ENCODE measurements at regions not wholly inside any gene's neighbourhood (a gene's known extent, or its start where the extent isn't known, plus 50 kb on each side); places are given as distances from the start of the nearest gene placed in this dataset.

DNA sequence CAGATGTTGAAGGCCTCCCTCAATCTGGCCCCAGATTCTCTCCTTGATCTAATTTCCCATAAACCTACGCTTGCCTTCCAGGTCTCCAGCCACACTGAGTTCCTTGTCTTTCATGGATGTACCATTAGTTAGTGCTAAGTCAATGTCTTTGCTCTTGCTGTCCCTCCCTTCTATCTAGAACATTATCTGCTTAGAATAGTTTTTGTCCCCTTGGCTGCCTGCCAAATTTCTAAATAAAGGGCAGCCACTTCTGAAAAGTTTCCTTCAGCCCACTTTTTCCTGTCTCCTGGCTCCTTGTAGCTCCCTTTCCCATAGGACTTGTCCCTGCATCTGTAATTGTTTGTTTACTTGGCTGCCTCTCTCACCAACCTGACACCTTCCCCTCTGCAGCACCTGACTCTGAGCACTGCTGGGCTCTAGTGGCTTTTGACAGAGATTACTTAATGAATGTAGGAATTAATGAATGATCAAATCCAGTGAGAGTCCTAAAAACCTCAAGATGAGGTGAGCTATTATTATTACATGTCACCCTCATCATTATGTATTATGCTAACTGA lies 58.3 kb downstream of the CXCL12 start:
- no peak for DNase-seq (ENCODE audit: low spot score)

DNA sequence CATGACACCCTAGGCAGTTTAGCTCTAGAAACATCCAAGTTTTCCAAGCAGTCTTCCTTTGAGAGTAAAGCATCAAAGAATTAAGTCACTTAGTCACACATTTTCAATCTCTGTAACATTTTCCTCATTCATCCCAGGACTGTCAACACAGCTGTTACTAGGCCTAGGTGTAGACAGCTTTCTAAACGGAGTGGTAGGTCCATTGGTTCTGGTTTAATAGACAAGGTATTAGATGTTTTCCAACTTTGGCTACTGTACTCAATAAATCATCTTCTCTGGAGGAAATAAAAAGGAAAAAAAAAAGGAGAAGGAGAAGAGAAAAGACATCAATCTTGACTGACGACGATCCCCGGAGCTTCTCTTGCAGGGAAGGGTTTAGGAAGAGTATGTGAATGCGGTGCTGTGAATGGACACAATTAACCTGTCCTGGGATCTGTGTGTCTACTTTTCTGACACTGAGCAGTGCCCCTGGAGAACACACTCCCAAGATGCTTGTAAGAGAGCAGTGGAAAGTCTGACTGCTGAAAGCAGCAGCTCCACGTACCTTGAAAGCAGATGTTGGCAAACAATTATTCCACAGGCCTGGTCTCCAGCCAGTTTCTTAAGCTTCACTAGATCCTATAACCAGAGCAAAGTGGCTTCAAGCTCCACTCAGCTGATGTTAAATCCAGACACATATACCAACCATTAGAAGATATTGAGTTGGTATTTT lies 59.1 kb downstream of the CXCL12 start:
- DNase-seq (ENCODE audit: low spot score), result no peak

DNA sequence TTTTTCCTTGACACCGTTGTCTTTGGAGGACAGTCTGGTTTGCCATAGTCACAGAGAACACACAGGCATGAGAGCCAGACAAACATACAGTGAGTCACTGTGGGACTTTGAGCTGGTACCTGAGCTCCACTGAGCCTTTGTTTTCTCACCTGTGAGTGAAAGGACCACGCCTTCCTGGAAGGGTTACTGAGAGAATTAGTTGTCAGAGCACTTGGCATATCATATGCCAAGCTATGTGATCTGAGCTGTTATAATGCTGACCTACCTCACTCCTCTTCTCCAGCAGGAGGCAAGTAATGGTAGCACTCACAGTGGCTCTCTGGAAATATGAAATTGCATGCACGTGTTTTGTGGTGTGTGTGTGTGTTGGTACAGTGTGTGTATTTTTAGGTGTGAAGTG lies 59.7 kb downstream of the CXCL12 start:
- DNase-seq (ENCODE audit: low spot score), result no peak

GRCh38 chr10:44323838-44324237 lies 61.1 kb downstream of the CXCL12 start:
- no peak for DNase-seq (ENCODE audit: low spot score)

- DNase-seq (ENCODE audit: low spot score), result no peak
Observed at GRCh38 chr10:44322137-44322536, 62.8 kb downstream of the CXCL12 start.

DNA sequence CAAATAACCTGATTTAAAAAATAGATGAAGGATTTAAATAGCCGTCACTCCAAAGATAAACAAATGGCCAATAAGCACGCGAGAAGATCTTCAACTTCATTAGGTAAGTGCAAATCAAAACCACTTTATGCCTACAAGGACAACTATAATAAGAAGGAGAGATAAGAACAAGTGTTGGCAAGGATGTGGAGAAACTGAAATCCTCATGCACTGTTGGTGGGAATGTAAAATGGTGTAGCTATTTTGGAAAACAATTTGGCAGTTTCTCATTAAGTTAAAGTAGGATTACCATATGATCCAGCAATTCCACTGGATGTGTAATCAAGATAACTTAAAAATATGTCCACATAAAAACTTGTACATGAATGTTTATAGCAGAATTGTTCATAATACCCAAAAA lies 64.1 kb downstream of the CXCL12 start:
- DNase-seq (ENCODE audit: low spot score), result no peak

DNA sequence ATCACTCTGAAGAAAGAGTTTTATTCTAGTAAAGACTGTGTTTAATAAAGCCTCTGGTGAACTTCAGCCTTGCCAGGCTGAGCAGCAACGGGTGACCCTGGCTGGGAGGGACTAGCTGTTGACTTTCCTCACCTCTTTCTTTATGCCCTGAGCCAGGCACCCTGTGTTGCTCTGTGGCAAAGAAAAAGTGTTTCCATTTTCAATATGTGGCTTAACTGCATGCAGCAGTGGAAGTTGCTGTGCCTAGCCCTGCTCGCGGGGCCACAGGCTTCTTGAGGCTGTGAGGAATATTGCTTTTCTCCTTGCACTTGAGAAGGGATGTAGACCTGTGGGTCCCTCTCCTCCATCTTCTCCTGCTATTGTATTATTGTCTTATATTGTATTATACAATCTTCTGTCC lies 67.0 kb downstream of the CXCL12 start:
- DNase-seq (ENCODE audit: low spot score), result no peak

- DNase-seq (ENCODE audit: low spot score), result no peak
Observed at GRCh38 chr10:44316922-44317215, 68.0 kb downstream of the CXCL12 start.

GRCh38 chr10:44316187-44316921 lies 68.5 kb downstream of the CXCL12 start:
- DNase-seq (ENCODE audit: low spot score), result no peak

DNA sequence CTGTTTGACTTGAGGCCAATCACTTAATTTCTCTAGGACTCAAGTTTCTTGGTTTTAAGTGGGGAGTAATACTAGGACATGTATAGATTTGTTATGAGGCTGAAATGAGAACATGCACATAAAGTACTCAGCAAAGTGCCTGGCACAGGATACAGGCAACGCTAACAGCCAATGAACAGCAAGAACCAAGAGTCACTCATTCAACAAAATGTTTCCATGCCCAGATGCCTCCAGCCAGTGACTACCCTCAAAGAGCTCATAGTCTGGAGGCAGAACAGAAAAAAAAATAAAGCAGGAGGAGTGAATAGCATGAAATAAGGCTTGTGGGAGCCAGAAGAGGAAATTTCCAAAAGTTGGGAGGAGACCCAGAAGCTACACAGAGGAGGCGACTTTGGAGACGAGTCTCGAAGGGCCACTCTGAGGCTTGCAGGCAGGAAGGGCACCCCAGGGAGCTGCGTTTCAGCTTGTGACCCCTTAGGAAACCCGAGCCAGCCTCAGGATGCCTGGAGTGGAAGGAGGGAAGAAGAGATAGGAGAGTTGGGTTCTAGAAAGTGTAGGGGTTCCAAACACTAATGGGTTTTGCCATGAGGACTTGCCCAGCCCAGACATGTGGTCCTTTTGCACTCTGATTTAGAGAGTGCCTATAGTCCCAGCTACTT lies 70.0 kb downstream of the CXCL12 start:
- no peak for DNase-seq (ENCODE audit: low spot score)

- DNase-seq (ENCODE audit: low spot score), result no peak
Observed at GRCh38 chr10:44313761-44314165, 71.1 kb downstream of the CXCL12 start.

- DNase-seq (ENCODE audit: low spot score), result no peak
Observed at GRCh38 chr10:44312401-44312800, 72.5 kb downstream of the CXCL12 start.

- no peak for DNase-seq (ENCODE audit: low spot score)
Observed at GRCh38 chr10:44311563-44312051, 73.3 kb downstream of the CXCL12 start.

- DNase-seq (ENCODE audit: low spot score), result peak; percentile 84
Observed at GRCh38 chr10:44310762-44311562, 73.9 kb downstream of the CXCL12 start.

DNA sequence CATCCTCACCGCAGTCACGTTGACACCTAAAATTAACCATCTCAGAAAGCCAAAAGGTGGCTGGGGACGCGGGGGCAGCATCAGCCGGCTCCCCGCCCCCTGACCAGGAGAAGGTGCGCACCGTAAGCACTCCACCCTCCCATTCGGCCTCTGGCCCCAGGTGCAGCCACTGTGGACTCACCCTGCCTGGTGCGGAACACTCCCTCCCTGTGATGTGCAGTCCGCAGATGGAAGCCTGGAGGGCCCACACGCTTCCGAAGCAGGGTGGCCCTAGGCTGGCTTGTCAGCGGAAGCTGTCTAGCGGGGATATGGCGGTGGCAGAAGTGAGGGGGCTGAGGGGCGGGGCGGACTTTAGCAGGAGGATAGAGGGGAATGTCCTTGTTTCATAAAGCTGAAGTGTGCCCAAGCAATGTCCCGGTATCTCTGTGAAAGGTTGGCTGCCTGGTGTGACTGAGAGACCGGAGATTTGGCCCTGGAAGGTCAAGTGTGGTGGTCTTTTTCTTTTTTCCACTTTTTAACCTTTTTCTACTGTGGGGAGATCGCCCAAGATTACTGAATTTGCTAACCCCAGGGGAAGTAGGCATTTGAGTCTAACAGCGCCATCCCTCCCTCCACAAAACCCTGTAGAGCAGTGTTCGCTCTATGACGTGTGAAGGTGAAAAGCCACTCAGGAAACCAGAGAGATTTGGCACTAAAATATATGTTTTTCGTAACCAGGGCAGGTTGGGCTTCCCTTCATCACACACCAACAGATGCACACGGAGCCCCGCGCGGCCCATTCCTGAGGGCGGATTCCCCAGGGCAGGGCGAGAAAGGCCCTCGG lies 74.7 kb downstream of the CXCL12 start:
- no peak for DNase-seq (ENCODE audit: low spot score)

DNA sequence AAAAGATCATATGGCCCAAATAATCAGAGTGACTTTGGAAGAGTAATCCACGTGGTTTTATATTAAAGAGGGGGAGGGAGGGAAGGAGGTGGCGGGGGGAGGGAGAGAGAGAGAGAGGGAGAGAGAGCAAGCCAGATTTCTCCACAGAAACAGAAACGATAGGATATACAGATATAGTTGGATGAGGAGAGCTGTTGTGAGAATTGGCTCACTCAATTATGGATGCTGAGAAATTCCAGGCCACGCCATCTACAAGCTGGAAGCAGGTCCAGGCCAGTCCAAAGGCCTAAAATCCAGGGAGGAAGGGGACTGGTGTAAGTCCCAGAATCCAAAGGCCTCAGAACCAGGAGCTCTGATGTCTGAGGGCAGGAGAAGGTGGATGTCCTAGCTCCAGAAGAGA lies 75.5 kb downstream of the CXCL12 start:
- no peak for DNase-seq (ENCODE audit: low spot score)

DNA sequence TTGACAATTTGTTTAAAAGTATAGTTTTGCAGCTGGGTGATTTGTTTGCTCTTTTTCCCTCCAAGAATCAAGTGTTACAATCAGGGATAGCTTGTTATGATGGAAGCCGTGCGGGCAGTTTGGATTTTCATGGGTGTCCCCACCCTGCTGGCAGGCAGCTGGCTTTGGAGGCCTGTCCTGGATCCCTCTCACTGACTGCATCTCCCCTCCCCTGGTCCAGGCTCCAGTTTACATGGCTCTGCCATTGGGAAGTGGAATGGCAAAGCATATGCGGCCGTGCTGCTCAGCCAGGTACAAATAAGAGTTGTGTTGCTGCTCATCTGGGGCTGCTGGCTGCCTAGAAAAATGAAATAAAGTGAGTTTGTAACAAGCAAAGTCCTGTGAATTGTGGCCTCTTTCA lies 76.0 kb downstream of the CXCL12 start:
- no peak for DNase-seq (ENCODE audit: low spot score)

- no peak for DNase-seq (ENCODE audit: low spot score)
Observed at GRCh38 chr10:44307691-44308090, 77.2 kb downstream of the CXCL12 start.

GRCh38 chr10:44306762-44307161 lies 78.1 kb downstream of the CXCL12 start:
- DNase-seq (ENCODE audit: low spot score), result no peak

DNA sequence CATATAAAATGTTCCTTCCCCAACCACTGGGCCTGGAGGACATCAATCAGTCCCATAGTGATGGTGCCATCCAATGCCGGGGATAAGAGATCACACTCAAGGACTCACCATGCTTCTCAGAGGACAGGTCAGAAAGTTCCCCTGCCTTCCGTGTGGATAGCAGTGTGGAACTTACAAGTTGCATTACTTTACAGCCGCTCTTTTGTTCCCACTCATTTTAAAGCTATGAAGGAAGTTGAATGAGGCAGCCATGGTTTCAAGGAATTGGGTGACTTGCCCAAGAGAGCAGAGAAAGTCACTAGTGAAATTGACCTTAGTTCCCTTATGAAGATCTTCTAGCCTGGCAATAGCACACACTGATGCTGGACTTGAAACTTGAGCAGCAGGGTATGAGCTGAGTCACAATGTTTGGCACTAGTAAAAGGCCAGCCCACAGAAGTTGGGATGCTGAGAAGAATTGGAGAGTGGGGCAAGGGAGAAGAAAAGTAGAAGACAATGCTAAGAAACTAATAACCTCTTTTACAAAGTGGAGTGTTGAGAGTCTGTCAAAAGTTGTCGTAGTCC lies 78.7 kb downstream of the CXCL12 start:
- no peak for DNase-seq (ENCODE audit: low spot score)
